Stimulated activated CD4-positive, alpha-beta T cell treated with anti-CD3 and anti-CD28 coated beads, Interleukin-2, amount 100 ng/mL, for 4 hours (primary cell): ENCODE measurements at regions not wholly inside any gene's neighbourhood (a gene's known extent, or its start where the extent isn't known, plus 50 kb on each side); places are given as distances from the start of the nearest gene placed in this dataset.
"Not testable (repeated sequence)": the region's sequence is repeated elsewhere in the genome, so short reads cannot be mapped to it uniquely, and the experiment has no call there.

ENCODE experiments used
- DNase-seq: peaks from one replicate; pipeline ENCODE4 v3.0.0-alpha.2; 2020; ENCODE audit warnings: low read depth

- DNase-seq: no peak
These were observed 307.1 kb upstream of the ADCY2 start for GRCh38 chr5:7088849-7089248.

- no peak for DNase-seq
These were observed 301.3 kb upstream of the ADCY2 start for GRCh38 chr5:7094626-7095025.

GRCh38 chr5:7096294-7096693 is 299.6 kb upstream of the ADCY2 start:
- no peak for DNase-seq

- DNase-seq: no peak
These were observed 290.6 kb upstream of the ADCY2 start for GRCh38 chr5:7105358-7105757.

GRCh38 chr5:7117961-7118360 is 278.0 kb upstream of the ADCY2 start:
- DNase-seq: no peak

GRCh38 chr5:7131680-7132079 is 264.3 kb upstream of the ADCY2 start:
- DNase-seq: no peak

- DNase-seq: no peak
These were observed 249.1 kb upstream of the ADCY2 start for GRCh38 chr5:7146886-7147285.

- no peak for DNase-seq
These were observed 238.9 kb upstream of the ADCY2 start for GRCh38 chr5:7157083-7157482.

GRCh38 chr5:7169240-7169878 is 226.6 kb upstream of the ADCY2 start:
- DNase-seq: no peak

- not testable (repeated sequence) for DNase-seq
These were observed 225.2 kb upstream of the ADCY2 start for GRCh38 chr5:7170785-7171184.

- DNase-seq: no peak
These were observed 216.6 kb upstream of the ADCY2 start for GRCh38 chr5:7179364-7179763.

GRCh38 chr5:7181841-7182240 is 214.1 kb upstream of the ADCY2 start:
- no peak for DNase-seq

GRCh38 chr5:7185742-7186141 is 210.2 kb upstream of the ADCY2 start:
- no peak for DNase-seq

GRCh38 chr5:7186818-7187217 is 209.1 kb upstream of the ADCY2 start:
- no peak for DNase-seq

GRCh38 chr5:7190712-7191250 is 205.2 kb upstream of the ADCY2 start:
- no peak for DNase-seq

GRCh38 chr5:7192016-7192415 is 203.9 kb upstream of the ADCY2 start:
- no peak for DNase-seq

GRCh38 chr5:7202846-7203245 is 193.1 kb upstream of the ADCY2 start:
- DNase-seq: no peak

GRCh38 chr5:7207979-7208378 is 188.0 kb upstream of the ADCY2 start:
- no peak for DNase-seq

- no peak for DNase-seq
These were observed 187.0 kb upstream of the ADCY2 start for GRCh38 chr5:7208938-7209337.

GRCh38 chr5:7209658-7210057 is 186.3 kb upstream of the ADCY2 start:
- no peak for DNase-seq

- DNase-seq: no peak
These were observed 185.4 kb upstream of the ADCY2 start for GRCh38 chr5:7210549-7210948.

GRCh38 chr5:7213525-7213924 is 182.4 kb upstream of the ADCY2 start:
- DNase-seq: no peak

GRCh38 chr5:7214906-7215416 is 181.0 kb upstream of the ADCY2 start:
- DNase-seq: no peak

- DNase-seq: no peak
These were observed 177.8 kb upstream of the ADCY2 start for GRCh38 chr5:7218141-7218540.
